Right lung (tissue), 2 donors: ENCODE measurements at regions not wholly inside any gene's neighbourhood (a gene's known extent, or its start where the extent isn't known, plus 50 kb on each side); places are given as distances from the start of the nearest gene placed in this dataset.
"Not testable (repeated sequence)": the region's sequence is repeated elsewhere in the genome, so short reads cannot be mapped to it uniquely, and the experiment has no call there.

Experiments
- DNase-seq, 2 donors: peaks; one replicate each; pipeline ENCODE4 v3.0.0-alpha.2; 2013

DNA sequence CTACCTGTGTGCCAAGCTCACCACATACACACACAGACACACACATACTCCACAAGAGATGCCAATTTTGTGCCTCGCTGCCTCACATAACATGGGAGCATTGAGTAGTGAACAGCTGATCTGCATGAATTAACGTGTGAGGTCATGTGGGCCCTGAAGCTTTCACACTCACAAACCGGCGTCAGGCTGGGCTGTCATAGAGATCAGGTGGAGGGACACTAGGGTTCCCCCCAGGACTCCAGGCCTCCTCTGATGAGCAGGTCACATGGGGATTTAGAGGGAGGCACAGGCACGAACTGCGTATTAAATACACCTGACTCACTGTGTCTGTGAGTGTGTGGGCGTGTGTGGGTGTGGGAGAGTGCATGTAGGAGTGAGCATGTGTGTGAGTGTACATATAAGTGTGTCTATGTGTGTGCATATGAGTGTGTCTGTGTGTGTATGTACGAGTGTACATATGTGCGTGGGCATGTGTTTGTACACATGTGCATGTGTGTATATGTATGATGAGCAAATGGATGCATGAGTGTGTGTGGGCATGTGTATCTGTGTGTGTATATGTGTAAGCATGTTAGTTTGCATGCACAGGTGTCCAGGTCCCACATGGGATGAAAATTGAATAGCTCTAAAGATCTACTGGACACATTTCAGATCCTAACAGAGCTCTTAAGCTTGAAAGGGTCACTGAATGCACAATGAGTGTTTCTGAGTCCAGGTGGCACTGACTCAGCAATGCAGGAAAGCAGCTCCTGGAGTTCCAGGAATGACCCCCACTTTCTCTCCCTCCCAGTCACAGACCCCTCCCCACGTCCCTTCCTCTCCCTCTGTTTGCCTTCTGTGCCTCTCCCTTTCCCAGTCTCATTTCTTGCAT lies 336.6 kb downstream of the PREX1 start:
- no peak for DNase-seq

GRCh38 chr20:48490341-48490740 lies 337.5 kb downstream of the PREX1 start:
- DNase-seq: not testable (repeated sequence)

DNA sequence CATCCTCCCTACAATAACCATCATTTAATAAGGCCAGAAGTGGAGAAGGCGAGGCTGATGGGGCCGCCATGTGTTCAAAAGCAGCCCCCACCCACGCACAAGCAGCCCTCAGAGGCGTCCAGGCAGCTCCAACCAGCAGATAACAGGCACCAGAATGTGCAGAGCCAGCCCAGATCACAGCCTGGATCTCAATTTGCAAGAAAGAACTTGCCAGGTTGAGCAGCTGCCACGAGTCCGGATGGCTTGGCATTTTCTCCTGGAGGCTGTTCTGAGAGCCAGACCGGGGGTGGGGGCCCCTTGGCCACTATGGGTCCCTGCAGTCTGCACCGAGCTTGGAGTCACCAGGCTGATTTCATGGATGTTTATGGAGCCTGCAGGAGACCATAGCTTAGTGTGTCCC lies 338.1 kb downstream of the PREX1 start:
- no peak for DNase-seq

- DNase-seq: no peak
These were observed 338.7 kb downstream of the PREX1 start for GRCh38 chr20:48489046-48489463.

DNA sequence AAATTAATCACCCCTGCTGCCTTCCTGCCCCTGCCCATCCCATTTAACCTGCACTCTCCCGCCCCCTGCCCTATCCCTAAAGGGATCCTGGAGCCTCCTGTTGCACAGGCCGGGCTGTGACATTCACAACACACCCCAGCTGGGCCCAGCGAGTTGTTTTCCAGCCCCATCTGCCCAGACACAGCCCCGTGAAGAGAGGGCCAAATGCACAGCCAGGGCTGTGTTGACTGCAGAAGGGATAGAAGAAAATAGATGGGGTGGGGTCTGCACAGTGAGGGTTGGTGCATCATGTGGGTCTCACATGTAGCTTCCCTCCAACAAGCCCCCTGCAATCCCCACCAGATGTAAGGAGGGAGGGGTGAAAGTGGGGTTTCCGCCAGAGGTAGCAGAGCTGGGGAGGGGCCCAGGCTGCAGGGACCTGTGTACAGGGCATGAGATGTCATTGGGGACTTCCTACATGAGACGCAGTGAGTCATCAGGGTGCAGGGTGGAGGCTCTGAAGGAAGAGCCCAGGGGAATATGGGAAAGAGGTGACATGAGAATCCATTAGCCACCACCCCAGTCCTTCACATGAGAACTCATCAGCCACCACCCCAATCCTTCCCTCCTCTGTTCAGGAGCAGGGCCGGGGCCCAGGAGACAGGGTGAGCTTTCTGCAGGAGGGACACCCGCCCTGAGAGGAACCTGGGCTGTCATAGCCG lies 339.3 kb downstream of the PREX1 start:
- not testable (repeated sequence) for DNase-seq

- no peak for DNase-seq
These were observed 341.7 kb downstream of the PREX1 start for GRCh38 chr20:48486065-48486464.

- DNase-seq: not testable (repeated sequence)
These were observed 342.6 kb downstream of the PREX1 start for GRCh38 chr20:48485153-48485552.

- DNase-seq: no peak
These were observed 344.3 kb downstream of the PREX1 start for GRCh38 chr20:48483334-48484066.

- no peak for DNase-seq
These were observed 345.0 kb downstream of the PREX1 start for GRCh38 chr20:48482790-48483189.

- no peak for DNase-seq
These were observed 347.5 kb downstream of the PREX1 start for GRCh38 chr20:48480216-48480772.

DNA sequence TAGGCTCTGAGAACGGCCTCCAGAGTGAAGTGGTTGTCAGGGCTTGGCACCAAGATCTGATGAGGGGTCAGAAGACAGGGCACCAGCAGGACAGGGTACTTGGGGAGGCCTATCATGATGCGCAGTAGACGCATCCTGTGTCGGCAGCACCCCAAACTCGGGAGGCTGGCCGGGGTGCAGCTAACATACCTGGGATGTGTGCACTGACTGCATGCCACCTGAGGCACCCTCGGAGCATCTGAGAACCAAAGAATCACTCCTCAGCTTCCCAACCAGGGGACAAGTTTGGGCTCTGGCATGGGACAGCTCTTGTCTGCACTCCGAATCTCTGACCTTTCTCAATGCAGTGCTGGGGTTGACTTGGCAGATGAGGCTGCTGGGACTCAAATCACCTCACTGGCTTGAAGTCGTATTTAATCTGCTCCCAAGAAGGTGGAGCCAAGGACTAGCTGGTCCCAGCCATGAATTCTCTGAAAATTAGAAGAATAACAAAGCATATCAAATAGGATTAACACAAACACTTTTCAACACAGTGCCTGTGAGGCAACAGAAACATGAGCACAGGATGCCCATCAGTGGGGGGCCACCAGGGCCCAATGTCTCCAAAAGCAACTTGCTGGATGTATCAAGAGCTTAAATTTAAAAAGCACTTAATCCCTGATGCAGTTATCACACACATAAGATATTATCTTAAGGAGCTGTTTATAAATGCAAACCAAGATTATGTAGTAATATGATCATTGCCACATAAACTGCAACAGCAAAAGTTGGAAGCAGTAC lies 348.8 kb downstream of the PREX1 start:
- peak in 1 of 2 donors; percentile 20 for DNase-seq

GRCh38 chr20:48478370-48478769 lies 349.4 kb downstream of the PREX1 start:
- DNase-seq: no peak

DNA sequence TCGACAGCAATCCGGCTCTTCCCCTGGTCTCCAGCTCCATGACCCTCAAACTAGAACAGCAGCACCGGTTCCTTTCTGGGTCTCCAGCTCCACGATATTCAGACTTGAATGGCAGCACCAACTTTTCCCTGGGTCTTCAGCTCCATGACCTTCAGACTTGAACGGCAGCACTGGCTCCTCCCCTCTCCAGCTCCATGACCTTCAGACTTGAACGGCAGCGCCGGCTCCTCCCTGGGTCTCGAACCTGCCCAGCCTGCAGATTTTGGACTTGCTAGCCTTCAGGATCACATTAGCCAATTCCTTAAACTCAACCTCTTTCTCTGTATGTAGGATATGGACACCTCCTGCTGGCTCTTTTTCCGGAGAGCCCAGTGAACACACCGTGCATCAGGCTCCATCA lies 350.9 kb downstream of the PREX1 start:
- no peak for DNase-seq

DNA sequence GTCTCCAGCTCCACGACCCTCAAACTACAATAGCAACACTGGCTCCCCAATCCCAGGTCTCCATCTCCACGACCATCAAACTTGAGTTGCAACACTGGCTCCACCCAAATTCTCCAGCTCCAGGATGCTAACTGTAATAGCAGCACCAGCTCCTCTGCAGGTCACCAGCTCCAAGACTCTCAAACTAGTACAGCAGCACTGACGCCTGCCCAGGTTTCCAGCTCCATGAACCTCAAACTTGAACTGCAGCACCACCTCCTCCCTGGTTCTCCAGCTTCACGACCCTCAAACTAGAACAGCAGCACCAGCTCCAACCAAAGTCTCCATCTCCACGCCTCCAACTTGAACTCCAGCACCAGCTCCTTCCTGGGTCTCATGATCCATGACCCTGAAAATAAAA lies 353.8 kb downstream of the PREX1 start:
- DNase-seq: no peak

DNA sequence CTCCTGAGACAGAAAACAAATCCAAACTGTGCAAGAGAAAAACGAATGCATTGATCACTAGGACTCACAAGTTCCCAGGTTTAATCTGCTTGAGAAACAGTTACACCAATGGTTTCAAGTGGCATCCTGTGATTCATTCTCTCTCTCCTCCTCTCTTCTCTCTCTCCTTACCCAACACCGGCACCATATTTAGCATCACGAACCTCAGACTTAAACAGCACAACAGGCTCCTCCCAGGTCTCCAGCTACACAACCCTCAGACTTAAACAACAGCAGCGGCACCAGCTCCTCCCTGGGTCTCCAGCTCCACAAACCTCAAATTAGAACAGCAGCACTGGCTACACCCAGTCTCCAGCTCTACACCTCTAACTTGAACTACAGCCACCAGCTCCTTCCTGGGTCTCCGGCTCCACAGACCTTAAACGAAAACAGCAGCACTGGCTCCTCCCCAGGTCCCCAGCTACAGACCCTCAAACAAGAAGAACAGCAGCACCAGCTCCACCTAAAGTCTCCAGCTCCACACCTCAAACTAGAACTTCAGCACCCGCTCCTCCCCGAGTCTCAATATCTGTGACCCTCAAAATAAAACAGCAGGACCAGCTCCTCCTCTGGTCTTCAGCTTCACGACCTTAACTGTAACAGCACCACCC lies 355.9 kb downstream of the PREX1 start:
- DNase-seq: no peak

DNA sequence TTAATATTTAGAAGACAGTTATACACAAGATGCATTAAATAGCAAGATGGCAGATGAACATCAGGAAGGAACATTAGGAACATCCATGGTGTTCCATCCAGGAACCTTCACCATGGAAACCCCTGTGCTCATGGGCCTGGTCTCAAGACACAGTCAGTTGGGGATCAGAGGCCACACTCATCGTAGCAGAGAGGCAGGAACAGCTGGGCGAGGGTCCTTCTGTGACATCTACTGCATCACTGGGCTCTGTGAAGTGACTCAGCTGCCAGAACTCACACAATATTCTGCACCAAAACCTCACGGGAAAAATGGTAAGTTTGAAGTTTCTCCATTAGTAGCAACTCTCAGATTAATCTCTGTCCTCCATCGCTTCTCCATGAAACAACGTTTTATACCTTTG lies 356.6 kb downstream of the PREX1 start:
- no peak for DNase-seq

DNA sequence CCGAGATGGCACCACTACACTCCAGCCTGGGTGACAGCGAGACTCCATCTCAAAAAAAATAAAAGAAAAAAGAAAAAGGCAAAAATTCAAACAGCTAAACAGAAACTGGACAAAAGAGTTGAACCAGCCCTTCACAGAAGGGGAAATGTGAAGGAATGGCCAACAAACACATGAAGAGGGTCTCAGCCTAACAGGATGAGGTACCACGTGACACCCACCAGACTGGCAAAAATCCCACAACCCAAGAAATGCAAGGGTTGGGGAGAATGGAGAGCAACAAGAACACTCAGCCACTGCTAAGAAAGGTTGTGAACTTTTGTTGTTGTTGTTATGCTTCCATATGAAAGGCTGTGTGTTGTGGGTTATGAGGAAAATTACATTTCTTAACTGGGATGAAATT lies 357.7 kb downstream of the PREX1 start:
- no peak for DNase-seq

- DNase-seq: no peak
These were observed 358.8 kb downstream of the PREX1 start for GRCh38 chr20:48469026-48469425.

DNA sequence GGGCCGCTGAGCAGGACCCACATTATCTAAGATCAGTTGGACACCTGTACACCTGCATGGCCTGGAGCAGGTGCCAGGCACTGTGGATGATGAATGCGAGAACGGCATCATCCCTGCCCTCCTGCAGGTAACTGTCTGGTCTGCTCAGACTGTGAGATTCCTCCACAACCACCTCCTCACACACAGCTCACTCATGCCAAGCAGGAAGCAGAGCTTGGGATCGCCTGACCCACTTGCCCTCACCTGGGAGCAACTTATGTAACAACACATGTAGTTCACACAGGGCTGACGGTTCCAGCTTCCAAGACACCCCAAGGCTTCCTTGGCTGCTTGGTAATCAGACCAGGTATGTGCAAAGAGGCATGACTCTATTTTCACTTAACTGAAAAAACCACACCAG lies 359.2 kb downstream of the PREX1 start:
- DNase-seq: no peak

DNA sequence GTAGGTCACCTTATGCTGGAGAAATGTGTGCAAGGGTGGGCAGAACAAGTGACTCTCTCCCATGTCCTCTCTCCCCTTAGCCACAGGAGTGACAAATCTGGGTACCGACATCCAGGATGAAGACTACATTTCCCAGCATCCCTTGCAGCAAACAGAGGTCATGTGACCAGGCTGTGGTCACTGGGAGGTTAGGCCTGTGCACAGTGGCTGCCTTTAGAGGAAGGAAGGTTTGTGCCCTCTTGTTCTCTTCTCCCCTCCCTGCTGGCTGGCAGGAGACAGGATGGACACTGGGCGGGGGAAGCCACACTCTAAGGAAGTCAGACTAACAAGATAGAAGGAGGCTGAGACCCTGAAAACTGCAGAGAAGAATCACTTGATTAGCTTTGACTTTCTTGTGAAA lies 360.2 kb downstream of the PREX1 start:
- DNase-seq: no peak

DNA sequence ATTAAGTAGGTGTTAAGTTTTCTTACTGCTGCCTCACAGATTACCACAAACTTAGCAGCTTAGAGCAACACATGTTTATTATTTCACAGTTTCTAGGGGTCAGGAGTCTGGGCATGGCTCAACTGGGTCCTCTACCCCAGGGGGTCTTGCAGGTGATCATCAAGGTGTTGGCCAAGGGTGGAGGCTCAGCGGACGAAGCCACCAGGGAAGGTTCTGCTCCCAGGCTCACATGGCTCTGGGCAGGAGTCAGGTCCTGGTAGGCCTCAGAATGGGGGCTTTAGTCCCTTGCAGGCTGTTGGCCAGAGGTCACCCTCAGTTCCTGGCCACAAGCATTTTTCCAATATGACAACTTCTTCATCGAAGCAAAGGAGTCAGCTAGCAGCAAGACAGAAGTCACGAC lies 362.5 kb downstream of the PREX1 start:
- no peak for DNase-seq
